CD4-positive, alpha-beta T cell treated with Interferon gamma for 1 hour (primary cell): ENCODE measurements at regions not wholly inside any gene's neighbourhood (a gene's known extent, or its start where the extent isn't known, plus 50 kb on each side); places are given as distances from the start of the nearest gene placed in this dataset.
"Not testable (repeated sequence)": the region's sequence is repeated elsewhere in the genome, so short reads cannot be mapped to it uniquely, and the experiment has no call there.

Experiments
- DNase-seq: peaks from one replicate; pipeline ENCODE4 v3.0.0-alpha.2; 2020

DNA sequence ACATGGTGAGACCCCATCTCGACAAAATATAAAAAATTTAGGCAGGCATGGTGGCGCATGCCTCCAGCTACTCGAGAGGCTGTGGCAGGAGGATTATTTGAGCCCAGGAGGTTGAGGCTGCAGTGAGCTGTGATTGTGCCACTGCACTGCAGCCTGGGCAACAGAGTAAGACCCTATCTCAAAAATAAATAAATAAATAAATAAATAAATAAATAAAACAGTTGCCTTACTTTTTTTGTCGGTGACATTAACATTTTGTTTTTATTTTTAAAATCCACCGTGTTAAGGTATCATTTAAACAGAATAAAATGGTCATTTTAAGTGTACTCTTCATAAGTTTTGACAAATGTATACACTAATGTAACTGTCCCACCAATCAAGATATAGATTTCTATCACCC is 57.0 kb downstream of the RASL11A start:
- DNase-seq: no peak

DNA sequence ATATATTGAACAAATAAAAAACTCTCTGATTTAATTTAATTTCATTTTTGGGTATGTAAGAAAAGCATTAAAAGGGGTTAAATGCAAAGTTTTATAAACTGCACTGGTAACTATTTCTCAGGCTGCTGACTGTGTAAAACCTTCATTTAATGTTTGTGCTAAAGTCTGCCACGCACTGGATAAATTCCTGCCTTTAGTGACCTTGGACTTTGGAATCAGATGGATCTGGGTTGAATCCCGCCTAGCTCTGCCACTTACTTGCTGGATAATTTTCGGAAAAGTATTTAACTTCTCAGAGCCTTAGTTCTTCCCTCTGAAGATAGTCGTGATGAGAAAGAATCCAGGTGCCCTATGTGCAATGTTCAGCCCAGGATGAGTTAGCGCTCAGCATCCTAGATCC is 58.6 kb downstream of the RASL11A start:
- no peak for DNase-seq

DNA sequence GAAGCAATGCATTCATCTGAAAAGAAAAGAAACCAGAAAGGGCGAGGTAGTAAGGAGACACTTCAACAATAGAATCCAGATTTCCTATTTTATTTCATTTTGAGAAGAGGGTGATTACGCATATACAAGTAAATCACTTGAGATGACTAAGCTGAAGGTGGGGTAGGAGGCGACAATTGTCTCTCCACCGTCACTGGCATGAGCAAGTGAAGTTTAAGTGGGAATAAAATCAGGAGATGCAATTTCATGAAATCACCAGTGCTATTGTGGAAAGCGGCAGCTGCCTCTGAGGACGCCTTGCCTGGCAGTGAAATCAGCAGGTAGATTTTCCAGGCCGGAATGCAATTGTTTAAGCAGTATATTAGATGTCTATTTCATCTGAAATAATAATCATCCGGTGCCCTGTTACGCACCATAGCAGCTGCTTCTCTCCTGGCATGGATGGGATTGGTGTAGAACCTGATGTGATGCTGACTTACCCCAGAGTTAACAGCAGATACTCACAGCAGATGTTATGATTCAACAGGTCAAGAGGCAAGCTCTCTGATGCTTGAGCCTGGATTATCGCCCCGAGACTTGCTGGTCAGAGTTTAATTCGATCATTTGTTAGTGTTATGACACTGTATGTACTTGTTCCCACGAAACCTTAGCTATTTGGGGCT is 64.3 kb downstream of the RASL11A start:
- no peak for DNase-seq

DNA sequence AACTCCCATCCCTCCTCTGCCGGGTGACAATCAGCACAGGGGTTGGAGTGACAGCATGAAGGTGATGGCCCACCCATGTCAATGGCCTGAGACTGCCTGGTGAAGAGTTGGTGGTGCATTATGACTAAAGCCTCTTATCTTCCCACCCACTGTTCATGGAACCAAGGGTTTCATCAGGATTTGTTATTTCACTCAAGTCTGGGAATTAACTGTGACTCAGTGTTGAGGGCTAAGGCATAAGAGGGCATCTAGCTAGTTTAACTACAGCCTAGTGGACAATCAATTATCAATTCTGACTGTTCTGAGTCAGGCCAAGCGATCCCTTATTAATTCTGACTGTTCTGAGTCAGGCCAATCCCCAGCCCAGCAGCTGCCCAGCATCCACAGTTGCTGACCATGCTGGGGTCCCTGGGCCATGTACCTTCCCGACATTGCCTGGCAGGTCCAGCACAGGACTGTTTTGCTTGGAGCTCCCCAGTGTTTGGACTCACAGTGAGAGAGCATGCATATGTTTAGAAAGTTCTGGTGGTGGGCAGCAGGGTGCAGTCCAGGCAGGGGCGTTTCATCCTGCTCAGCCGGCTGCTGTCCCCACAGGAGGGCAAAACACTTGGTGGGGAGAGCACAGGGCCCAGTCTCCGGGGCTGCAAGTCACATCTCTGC is 65.5 kb downstream of the RASL11A start:
- DNase-seq: no peak

DNA sequence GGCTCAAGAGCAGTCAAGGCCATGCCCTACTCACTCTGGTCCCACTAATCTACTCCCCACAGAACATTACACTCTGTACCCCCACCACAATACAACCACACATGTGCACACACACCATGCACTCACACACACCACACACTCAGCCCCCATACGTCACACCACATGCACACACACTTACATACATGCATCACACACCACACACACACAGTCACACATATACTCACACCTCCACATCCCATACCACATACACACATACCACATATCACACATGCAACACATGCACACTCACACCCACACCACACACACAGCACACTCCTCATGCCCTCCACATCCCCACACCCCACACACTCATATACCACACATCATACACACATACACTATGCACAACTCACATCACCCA is 67.6 kb downstream of the RASL11A start:
- DNase-seq: no peak

DNA sequence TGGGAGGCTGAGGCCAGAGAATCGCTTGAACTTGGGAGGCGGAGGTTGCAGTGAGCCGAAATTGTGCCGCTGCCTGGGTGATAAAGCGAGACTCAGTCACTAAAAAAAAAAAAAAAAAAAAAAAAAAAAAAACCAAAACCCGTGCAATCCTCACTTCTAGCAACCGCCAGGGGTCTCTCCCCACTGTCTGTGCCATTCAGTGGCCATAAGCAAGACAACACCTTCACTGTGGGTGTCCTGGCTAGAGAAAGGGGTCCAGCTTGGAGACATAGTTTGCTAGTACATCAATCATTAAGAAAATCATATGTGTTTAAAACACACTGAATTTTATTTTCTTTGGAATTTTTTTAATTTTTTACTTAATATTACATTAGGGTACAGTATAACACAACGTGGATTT is 68.2 kb downstream of the RASL11A start:
- no peak for DNase-seq

DNA sequence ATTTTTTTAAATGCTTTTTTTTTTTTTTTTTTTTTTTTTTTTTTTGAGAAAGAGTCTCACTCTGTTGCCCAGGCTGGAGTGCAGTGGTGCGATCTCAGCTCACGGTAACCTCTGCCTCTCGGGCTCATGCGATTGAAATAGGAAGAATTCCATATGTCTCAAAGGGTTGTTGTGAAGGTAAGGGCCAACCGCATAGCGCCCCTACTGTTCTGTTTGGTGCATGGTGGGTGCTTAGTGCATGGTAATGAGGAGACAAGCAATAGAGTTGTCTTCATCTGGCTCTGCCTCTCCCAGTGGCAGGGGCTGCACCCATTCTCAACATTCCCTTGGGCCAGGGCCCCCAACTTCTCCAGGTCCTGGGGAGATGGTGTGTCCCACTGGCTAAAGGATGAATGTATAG is 68.7 kb downstream of the RASL11A start:
- DNase-seq: peak; percentile 38

DNA sequence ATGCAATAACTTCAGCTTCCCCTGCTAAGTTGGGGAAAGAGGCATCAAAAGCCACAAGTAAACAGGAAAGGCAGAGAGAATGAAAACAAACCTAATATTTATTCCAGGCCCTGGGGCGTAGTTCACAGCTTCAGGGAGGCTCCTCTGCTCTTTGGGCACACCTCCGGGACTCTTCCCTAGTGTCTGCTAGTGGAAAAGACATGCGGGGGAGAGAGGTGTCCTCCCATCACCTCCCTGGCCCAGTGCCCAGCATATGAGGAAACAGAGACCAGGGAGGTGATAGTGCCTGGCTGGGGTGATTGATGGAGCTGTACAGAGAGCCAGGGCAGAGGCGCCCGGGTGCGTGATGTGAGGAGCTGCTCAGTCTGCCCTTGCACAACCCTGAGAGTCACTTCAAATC is 71.0 kb downstream of the RASL11A start:
- DNase-seq: no peak

DNA sequence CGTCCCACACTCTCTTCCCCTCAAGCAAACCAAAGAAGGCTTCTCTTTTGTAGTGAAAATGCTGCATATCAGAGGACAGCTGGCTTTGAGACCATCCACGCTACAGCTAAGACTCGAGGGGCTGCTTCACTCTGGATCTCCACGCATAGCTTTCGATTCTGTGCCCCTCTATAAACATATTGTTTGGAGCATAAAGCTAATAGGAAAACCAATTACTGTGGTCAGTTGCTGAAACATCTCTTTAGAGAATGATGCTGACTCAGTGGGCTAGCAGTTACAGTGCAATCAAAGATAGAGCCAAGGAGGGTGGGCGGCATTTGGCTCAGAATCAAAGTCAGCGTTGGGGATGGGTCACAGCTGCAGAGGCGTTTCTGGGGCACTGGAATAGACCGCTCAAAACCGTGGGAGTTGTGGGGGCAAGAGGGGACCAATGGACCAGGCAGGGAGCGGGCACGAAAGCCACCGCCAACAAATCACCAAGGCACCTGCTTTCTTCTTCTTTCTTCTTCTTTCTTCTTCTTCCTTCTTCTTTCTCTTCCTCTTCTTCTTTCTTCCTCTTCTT is 76.7 kb downstream of the RASL11A start:
- no peak for DNase-seq

DNA sequence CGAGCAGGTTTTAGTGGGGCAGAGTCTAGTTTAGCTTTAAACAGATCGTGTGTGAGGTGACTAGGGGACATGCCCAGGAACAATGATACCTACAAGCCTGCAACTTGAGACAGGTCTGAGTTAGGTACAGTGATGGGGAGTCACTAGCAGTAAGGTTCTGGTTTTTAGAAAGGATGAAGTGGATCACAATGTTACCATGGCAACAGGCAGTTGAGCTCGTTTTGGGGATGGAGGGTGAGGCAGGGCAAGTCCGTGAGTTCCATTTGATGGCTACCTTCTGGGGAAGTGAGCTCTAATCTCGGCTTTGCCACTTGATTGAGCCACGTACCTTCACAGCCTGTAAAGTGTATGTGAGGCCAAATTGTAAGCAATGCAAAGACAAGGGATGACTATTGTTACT is 76.0 kb upstream of the GTF3A start:
- no peak for DNase-seq

DNA sequence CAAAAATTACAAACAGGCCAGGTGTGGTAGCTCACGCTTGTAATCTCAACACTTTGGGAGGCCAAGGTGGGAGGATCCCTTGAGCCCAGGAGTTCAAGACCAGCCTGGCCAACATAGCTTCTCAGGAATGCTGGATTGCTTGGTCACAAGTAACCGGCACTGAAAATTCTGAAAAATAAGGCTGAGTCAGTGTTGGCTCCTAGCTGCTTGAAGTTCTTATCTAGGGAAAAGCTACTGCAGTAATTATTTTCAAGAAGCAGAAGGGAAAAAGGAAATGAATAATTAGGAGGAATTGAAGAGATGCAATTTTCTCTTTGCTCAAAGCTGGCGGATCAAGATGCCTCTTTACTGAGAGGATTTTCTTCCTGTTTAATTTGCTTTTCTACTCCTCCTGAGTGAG is 75.0 kb upstream of the GTF3A start:
- DNase-seq: no peak

DNA sequence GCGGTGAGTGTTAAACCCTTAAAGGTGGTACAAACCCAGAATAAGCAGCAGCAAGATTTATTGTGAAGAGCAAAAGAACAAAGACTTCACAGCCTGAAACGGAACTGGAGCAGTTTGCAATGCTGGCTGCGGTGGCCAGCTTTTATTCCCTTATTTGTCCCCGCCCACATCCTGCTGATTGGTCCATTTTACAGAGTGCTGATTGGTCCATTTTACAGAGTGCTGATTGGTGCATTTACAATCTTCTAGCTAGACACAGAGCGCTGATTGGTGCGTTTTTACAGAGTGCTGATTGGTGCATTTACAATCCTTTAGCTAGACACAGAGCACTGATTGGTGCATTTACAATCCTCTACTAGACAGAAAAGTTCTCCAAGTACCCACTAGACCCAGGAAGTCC is 73.6 kb upstream of the GTF3A start:
- DNase-seq: not testable (repeated sequence)

DNA sequence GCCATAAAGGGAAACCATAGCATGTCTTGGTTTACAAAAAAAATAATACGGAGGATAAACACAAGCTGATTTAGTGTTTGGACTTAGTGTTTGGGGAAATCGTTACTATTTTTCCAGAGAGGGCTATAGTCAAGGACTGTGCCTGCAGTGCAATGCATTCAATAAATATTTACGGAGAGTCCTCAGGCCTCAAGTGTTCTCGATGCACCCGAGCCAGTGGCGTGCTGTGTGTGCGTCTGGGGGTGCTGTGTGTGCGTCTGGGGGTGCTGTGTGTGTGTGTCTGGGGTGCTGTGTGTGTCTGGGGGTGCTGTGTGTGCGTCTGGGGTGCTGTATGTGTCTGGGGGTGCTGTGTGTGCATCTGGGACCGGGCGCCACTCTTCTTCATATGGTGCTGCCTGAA is 71.7 kb upstream of the GTF3A start:
- DNase-seq: no peak

DNA sequence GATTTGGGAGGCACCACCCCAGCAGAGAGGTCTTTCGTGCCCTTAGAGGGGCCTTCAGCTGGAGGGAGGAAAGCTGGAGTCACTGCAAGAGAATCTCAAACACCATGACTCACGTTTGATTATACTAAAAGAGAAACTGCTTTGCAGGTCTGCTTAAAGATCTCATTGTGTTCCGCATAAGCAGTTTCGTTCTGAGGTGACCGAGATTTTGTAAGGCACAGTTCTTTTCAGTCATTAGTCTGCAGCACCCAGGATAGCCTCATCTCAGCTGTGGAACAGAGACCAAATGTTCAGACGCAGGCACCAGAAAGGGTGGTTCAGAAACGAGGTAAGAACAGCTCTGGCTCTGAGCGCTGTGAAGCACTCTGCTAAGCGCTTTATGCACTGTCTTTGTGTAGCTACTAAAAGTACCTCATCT is 71.2 kb upstream of the GTF3A start:
- DNase-seq: no peak

DNA sequence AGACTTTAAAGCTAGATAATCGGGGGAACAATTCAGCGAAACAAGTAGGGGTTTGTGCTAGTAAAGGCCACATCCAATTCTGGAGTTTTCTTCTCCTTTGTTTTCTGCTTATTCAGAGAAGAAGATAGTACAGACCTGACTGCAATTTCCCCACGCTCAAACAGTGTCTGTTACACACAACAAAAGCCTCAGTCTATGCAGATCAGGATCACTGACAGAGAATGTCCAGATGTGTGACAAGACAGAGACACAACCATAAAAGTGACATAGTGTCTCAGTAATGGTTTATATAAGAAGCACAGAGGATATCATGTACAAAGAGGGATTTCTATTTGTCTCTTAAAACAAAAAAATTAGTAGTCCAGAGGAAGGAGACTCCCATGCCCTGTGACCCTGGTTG is 70.7 kb upstream of the GTF3A start:
- DNase-seq: no peak

DNA sequence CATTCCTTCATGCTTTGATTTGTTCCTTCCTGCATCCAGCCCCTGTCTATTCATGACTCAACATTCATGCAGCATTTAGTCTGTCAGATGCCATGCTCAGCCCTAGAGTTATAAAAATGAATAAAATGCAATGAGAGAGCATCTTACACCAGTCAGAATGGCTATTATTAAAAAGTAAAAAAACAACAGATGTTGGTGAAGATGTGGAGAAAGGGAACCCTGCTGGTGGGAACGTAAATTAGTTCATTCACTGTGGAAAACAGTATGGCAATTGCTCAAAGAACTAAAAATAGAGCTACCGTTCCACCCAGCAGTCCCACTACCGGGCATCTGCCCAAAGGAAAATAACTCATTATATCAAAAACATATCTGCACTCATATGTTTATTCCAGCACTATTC is 70.0 kb upstream of the GTF3A start:
- DNase-seq: no peak

DNA sequence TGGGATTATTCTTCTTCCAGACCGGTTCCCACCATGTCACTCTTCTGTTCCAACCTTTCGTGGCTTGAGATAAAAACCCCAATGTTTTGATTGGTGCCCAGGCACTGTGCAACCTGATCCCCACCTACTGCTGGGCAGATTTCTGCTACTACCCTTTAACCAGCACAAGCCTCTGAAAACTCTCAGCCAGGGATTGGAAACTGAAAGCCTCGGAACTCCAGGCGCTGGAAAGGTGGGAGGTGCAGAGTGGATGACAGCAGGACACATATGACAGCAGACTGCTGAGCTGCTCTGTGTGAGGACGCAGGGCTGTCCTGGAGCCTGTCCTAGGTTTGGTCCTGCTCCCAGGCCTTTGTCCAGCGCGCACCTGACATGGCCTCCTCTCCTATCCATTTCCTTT is 68.5 kb upstream of the GTF3A start:
- no peak for DNase-seq

DNA sequence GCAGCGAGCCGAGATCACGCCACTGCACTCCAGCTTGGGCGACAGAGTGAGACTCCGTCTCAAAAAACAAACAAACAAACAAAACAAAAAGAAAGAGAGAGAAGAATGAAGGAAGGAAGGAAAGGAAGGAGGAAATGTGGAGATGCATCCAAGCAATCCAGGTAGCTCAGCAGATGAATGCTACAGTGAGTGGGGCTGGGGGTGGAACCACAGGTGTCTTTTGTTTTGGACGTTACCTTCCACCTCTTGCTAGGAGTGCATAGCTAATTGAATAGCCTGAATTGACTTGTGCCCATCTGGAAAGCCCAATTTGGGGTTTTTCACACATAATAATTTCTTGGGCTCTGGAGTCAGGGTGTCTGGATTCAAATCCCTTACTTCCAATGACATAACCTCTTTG is 66.0 kb upstream of the GTF3A start:
- no peak for DNase-seq

DNA sequence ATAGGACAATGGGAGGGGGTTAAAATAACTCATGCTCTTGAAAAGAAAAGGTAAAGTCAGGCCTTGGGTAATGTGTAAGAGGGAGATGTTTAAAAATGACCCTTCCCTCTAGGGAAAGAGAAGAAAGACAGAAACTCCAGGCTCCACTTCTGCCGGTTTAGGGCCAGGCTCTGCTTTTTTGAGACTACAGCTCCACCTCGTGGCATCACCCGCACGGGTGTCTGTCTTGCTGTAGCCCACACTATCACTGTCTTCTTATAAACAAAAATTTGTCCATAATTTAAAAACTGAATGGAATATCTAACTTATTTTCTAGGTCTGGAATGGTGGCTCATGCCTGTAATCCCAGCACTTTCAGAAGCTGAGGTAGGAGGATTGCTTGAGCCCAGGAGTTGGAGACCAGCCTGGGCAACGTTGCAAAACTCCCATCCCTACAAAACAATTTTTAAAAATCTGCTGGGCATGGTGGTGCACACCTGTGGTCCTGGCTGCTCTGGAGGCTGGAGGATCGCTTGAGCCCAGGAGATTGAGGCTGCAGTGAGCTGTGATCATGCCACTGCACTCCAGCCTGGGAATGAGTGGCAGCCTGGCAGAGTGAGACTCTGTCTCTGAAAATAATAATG is 65.1 kb upstream of the GTF3A start:
- peak; percentile 56 for DNase-seq

DNA sequence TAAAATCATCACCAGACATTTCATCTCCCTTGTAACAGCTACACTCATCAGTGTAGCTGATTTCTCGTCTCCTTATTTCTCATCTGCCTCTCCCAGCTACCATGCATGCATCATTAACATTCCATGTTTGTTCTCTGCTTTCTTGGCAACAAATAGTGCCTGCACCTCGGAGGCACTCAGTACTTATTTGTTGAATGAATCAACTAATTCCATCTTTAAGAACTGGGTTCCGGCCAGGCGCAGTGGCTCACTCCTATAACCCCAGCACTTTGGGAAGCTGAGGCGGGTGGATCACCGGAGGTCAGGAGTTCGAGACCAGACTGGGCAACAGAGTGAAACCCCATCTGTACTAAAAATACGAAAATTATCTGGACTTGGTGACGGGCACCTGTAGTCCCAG is 63.9 kb upstream of the GTF3A start:
- no peak for DNase-seq

DNA sequence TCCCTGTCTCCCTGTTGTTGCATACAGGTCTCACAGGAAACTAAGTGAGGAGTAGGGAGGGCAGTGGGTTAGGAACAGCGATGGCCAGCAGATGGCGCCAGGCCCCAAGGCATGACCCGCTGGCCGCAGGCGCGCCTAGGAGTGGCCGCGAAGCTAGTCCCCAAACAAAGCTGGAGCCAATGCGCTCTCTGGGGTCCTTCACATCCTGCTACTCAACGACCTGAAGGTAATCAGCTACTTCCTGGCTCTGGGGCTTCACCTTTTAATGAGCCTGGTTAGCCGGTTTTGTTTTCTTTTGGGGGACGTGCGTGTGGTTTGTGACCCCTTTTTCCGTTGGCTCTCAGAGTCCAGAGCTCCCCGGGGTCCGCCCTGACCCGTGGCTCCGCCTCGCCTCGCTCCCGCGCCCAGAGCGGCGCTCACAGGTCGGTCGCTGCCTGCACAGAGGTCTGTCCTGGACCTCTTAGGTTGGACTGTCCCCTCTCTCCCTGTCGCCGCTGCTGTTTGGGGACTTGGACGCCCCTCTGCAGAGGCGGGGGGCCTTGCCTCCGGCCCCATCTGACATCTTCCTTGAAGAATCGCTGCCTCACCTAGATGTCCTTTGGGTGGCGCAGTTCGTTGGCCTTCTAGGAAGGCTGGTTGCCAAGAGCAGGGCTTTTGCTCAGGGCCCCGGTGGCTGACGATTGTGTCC is 62.2 kb upstream of the GTF3A start:
- peak; percentile 77 for DNase-seq

DNA sequence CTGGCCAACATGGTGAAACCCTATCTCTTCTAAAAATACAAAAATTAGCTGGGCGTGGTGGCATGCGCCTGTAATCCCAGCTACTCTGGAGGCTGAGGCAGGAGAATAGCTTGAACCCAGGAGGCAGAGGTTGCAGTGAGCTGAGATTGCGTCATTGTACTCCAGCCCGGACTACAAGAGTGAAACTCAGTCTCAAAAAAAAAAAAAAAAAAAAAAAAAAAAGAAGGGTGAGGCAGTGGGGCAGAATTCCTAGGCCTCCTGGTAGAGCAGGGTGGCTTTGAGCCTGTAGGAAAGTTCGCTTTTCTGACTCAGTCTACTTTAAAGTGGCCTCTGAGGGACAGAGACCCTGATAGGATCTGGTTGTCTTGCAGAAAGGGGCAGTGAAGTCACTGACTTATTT is 60.8 kb upstream of the GTF3A start:
- not testable (repeated sequence) for DNase-seq

DNA sequence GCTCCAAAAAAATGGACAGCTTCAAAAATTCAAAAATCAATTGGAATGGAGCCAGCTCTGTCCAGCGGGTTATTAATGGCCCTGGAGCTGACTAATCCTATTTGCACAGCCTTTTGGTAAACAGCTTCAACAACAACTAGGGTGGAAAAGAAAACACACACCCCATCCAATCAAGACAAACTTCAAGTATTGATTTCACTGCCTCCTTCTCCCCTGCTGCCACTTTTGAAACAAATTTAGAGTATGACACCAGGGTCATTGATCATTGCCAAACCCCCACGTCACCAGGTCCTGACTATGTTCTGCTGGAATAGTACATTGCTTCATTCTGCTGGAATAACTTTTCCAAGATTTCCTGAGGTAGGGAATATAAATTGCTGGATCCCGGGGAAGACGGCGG is 56.8 kb upstream of the GTF3A start:
- no peak for DNase-seq
